GM12892 (cell line): ENCODE measurements at regions not wholly inside any gene's neighbourhood (a gene's known extent, or its start where the extent isn't known, plus 50 kb on each side); places are given as distances from the start of the nearest gene placed in this dataset.

ENCODE experiments used
- POLR2A ChIP-seq: IDR thresholded peaks from 2 replicates; pipeline ENCODE4 v1.6.1; 2011; ENCODE audit warnings: low read depth, low read length, control low read depth
- POLR2AphosphoS5 ChIP-seq: IDR thresholded peaks from 2 replicates; pipeline ENCODE4 v1.6.1; 2011; ENCODE audit warnings: low read depth, low read length, control low read depth
- TAF1 ChIP-seq: IDR thresholded peaks from 2 replicates; pipeline ENCODE4 v1.6.1; 2011; ENCODE audit warnings: low read depth, mild to moderate bottlenecking, control low read depth, low read length, borderline replicate concordance

- TF ChIP-seq POLR2AphosphoS5 (no peak), POLR2A (no peak), TAF1 (no peak)
Observed at GRCh38 chr11:123378096-123378495, 52.0 kb upstream of the GRAMD1B start.
